Hypothalamus (tissue), 51 donors: ENCODE measurements at regions not wholly inside any gene's neighbourhood (a gene's known extent, or its start where the extent isn't known, plus 50 kb on each side); places are given as distances from the start of the nearest gene placed in this dataset.
"Not testable (repeated sequence)": the region's sequence is repeated elsewhere in the genome, so short reads cannot be mapped to it uniquely, and the experiment has no call there.

Source experiments
- DNase-seq, 51 donors: peaks; one replicate each; lab custom pipeline; 2025; lab: John Stamatoyannopoulos, UW

DNA sequence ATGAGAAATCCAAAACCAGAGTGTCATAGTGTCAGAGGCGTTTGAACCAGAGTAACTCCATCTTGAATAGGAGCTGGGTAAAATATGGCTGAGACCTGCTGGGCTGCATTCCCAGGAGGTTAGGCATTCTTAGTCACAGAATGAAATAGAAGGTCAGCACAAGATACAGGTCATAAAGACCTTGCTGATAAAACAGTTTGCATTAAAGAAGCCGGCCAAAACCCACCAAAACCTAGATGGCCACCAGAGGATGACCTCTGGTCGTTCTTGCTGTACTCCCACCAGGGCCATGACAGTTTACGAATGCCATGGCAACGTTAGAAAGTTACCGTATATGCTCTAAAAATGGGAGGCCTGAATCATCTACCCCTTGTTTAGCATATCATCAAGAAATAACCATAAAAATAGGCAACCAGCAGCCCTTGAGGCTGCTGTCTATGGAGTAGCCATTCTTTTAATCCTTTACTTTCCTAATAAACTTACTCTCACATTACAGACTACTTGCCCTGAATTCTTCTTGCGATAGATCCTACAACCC, 67.1 kb upstream of the NANOS1 start:
- DNase-seq: not testable (repeated sequence)

DNA sequence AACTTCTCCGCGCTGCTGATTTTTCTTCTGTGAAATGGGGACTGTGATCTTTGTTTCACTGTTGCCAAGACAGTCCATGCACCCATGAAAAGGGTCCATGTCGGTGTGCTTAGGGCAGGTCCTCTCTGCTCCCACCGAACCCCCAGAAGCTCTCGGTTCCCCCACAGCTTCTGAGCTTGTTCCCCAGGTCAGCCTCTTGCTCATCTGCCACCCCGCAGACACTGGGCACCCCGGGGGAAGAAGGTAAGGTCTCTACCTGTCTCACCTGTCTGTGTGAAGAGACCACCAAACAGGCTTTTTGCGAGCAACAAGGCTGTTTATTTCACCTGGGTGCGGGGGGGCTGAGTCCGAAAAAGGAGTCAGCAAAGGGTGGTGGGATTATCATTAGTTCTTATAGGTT, 66.2 kb upstream of the NANOS1 start:
- no peak for DNase-seq

DNA sequence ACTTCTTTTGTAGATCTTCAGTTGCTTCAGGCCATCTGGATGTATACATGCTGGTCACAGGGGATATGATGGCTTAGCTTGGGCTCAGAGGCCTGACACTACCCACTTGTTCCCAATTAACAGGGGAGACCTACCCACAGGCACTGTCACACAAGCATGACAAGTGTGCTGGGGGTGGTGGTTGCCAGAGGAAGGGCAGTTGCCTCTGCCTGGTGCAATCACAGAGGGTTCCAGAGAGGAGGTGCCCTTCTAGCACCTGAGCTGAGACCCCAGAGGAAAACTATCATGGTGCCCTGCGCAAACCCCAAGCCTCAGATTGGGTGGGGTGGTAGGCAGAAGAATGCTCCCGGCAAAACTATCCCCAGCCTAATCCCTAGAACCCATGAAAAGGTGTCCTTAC, 65.6 kb upstream of the NANOS1 start:
- no peak for DNase-seq

DNA sequence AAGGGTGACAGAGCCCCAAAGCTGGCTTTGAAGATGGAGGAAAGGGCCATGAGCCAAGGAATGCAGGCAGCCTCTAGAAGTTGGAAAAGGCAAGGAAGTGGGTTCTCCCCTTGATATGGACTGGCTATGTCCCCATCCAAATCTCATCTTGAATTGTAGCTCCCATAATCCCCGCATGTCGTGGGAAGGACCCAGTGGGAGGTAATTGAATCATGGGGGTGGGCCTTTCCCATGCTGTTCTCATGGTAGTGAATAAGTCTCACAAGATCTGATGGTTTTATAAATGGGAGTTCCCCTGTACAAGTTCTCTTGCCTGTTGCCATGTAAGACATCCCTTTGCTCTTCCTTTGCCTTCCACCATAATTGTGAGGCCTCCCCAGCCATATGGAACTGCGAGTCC, 65.0 kb upstream of the NANOS1 start:
- not testable (repeated sequence) for DNase-seq

DNA sequence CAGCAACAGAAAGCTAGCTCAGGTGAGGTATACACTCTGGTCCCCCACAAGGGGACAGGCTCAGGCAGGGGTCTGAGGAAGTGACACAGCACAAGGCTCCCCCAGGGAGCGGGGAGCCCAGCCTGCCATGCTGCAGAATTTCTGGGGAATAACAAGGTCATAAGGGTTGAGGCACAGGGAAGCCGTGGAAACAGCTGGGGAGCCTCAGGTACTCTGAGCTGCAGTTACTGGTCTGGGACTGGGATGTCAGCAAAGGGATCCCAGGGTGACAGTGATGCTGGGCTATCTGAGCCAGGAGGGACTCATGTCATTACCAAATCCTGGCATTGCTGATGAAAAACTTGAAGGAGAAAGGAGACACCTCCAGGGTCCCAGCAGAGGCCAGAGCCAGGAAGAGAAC, 64.4 kb upstream of the NANOS1 start:
- DNase-seq: no peak

DNA sequence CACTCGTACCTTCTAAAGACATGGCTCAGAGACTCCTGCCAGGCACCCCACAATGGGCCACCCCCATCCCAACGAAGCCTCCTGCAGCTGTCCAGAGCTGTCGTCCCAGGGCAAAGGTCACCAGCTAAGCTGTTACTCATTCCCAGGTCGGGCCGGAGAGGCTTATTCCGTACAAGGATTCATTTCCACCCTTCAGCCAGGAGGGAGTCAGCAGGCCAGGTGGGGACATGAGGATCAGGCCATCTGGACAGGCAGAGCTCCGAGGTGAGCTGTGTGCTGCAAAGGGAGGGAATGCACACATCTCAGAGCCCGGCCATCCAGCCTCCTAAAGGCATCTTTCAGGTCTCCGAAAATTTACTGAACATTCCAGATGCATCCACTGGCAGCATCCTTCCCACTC, 63.9 kb upstream of the NANOS1 start:
- no peak for DNase-seq

DNA sequence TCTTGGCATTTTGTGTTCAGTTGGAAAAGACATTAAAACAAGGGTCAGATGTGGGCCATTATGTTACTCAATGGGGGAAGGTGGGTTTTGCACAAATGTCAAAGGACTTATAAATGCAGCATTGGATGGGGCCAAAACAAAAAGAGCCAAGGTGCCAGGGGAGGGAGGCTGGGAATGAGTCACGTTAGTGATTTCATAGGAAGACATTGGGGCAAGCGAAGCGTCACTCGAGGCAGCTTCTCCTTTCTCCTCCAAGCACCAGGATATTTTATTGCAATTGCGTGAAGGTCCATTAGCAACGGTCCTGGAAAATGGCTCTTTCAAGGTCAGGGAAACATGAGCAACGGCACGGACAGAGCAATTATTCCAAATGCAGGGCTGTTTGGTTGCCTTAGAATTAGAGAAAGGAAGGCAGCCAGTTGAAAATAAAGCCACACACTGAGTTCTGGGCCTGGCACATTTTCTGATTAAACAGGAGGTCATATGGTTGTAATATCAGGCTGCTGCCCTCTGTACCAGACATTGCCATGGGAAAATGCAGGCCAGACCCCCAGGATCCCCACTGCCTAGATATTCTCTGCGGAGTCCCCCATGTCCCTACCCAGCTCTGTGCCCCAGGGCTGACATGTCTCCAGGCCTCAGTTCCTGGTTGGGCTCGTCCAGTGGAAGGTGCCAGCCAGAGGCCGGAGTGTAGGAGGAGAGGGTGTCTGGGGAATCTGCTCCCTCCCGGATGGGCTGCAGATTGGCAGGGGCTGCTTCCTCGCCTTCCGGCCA, 63.3 kb upstream of the NANOS1 start:
- peak in 13 of 51 donors; percentile 10 to 48 (median 22) for DNase-seq

DNA sequence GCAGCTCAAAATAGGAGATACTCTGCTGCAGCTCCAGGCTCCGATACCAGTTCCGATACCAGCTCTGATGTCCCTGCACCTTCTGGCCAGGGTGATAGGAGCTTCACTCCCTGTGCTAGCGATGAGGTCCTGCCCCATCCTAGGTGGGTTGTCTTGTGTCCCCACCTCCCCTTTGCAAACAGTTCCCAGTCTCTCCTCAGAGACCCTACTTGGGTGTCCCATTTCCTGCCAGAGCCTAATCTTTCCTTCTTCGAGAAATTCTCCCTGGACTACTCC, 62.7 kb upstream of the NANOS1 start:
- no peak for DNase-seq

DNA sequence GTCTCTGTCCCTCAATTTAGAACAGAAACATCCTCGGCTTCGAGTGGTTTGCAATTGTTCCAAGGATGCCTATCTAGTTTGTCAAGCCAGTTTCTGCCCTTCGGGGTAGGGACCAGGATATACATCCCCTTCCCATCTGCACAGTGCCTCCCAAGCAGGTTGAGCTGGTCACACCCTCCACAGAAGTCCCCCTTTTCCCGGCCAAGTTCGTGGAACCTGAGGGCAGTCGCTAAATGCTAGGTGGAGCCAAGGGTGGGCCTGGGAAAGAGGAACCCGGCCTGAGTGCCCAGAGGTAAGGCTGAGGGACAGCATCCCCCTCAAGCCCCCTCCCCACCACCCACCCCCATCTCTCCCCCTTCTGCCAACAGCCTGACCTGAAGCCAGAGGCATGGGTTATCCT, 62.4 kb upstream of the NANOS1 start:
- no peak for DNase-seq

DNA sequence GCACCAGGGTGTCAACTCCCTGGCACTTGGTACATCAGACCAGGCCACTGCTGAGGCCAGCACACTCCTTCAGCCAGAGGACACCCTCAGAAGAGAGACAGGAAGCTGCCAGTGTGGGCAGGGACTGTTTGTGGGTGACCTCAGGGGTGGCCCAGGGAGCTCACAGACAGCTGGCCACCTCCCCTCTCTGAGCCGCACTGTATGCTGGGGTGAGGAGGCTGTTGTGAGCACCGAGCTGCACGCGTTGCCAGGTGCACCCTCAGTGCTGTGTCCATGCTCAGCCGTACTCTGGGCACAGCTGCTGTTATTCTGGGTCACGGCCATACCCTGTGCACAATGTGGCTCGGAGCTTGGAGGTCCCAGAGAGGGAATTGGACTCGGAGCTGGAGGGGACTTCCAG, 61.5 kb upstream of the NANOS1 start:
- no peak for DNase-seq

DNA sequence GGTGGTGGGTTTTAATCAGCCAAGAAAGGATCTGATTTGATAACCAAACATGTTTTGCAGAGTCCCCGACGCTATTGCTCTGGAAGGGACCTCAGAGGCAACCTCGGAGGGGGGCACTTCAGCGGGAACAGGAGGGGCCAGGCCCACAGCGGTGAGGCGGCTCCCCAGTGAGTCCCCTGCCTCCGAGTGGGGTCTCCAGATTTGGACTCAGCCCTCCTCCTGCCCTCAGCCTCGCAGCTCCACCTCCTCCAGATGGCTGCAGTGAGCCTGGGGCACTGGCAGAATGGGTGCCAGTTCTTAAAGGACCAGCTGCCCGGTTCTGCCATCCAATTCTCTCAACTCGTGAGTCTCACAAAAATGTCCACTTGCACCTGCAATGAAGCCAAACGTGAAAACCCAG, 61.0 kb upstream of the NANOS1 start:
- no peak for DNase-seq

DNA sequence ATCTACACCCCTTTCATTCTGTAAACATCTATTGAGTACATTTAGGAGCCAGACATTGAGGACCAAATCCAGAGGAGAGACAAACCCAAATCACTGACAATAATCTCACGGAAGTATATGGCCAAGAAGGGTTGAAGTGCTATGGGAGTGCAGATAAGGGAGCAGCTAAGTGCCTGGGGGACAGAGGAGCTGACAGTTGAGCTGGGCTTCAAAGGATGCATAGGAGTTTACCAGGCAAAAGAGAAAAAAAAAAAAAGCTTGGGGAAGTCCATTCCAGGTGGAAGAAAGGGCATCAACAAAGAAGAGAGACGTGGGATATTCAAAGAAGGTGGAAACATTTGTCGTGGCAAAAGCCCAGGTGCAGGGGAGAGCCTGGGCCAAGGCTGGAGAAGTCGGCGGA, 60.5 kb upstream of the NANOS1 start:
- no peak for DNase-seq

DNA sequence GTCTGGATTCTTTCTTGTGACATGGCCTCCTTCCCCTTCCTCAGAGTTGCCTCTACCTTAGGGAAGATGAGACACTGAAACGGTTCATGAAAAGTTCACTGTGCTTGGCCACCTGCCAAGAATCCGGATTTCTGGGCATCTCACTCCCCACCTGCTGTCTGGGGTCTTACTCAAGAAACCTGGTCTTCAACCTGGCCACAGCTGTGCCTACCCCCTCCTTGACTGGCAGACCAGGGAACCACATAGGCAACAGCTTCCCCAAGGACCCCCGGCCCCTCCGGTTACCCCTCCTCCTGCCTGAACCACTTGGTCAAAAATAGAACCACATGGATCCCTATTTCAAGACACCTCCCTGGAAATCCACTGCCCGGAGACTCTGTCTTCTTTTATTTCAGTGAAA, 58.7 kb upstream of the NANOS1 start:
- DNase-seq: no peak

DNA sequence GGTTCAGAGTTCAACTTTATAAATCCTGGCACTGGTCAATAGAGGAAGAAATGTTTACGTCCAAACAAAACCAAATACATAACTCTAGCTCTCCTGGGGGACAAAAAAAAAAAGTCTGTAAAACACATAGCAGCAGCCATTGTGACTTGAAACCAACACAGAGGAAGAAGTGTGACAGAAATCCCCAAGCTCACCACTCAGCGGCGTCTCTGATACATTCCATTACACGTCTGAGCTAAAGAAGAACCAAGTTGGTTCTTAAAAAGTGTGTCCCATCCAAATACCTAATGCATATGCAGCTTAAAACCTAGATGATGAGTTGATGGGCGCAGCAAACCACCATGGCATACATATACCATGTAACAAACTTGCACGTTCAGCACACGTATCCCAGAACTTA, 58.3 kb upstream of the NANOS1 start:
- no peak for DNase-seq

DNA sequence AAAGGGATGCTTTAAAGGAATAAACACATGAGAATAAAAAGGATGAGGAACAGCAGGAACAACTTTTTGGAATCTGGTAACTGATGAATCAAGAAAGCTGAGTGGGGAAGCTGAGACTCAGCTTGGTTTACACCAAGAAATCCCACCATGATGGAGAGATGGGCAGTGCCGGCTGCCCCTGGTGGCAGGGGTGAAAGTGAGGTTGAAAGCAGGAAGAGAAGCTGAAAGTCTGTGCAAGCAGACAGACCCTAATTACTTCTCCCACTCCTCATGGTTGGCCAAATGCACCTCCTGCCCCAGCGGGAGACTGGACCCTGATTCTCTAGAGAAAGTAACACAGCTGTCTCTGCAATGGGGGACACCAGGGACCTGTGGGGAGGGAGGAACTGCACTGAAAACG, 57.6 kb upstream of the NANOS1 start:
- no peak for DNase-seq

DNA sequence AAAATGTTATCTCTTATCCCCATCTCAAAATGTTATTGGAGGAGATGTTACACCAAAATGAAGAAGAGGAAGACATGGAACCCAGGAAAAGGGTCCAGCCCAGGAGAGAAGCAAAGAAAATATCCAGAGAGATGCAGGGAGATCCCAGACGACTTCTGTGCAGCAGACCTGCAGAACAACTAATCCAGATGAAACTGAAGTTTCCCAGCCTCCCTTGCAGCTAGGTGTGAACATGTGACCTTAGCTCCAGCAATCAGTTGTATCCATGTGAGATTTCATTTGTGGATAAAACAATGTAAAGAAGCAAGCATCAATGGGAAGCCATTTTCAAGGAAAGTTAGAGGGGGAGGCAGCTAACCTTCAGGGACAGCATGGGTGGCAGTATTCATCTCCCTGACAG, 55.8 kb upstream of the NANOS1 start:
- no peak for DNase-seq

DNA sequence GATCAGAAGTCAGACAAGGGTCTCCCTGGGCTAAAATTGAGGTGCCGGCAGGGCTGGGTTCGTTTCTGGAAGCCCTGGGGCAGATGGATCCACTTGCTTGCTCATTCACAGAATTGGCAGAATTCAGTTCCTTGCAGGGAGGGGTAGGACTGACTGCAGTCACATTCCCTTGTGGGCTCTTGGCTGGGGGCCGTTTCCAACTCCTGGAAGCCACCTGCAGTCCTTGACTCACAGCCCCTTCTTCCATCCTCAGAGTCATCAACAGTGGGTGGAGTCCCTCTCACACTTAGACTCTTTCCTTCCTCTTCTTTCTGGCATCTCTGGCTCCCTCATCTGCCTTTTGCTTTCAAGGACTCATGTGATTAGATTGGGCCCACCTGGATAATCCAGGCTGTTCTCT, 54.6 kb upstream of the NANOS1 start:
- DNase-seq: no peak

DNA sequence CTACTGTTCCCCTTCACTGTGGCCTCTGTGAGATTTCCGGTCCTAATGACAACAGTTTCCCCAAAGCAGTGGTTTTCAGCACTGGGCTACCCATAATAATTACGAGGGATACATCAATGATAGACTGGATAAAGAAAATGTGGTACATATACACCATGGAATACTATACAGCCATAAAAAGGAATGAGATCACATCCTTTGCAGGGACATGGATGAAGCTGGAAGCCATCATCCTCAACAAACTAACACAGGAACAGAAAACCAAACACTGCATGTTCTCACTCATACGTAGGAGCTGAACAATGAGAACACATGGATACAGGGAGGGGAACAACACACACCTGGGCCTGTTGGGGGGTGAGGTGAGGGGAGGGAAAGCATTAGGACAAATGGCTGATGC, 53.3 kb upstream of the NANOS1 start:
- DNase-seq: not testable (repeated sequence)

DNA sequence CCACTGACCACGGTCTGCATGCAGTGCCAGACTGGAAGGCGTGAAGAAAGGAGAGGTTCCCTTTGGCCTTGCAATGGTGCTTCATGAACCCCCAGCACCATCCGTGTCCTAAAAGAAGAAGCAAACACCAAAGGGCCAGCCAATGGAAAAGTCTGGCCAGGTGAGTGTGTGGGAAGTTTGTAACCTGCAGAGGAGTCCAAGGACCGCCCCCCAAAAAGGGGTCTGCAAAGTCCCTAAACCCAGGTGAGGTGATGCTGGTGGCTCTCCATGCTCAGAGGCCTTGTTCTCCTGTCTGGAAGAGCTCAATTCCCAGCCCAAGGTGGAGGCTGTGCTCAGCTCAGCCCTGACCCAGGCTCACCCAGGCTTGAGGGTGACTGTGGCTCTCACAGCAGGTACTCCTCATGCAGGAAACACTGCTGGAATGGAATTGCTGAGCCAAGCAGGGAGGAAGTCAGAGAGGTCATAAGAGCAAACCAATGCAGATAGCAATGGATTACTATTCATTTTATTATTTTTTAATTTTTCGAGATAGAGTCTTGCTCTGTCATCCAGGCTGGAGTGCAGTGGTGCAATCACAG, 52.4 kb upstream of the NANOS1 start:
- no peak for DNase-seq

DNA sequence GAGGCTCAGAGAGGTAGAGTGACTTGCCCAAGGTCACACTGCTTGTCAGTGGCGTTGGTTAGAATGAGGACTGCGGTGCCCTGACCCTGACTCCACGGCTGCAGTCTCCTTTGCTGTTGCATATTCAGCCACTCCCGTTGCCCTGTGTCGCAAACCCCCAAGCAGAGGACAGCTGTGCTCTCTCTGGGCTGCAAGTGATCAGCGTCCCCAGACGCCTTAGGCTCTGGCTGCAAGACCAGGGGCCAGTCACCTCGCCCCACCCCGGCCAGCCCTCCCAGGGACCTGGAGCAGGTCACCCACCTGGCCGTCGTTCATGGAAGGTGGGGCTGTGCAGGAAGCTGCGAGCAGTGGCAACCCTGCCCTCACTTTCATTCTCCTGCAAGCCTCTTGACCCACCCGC, 51.7 kb upstream of the NANOS1 start:
- DNase-seq: no peak

DNA sequence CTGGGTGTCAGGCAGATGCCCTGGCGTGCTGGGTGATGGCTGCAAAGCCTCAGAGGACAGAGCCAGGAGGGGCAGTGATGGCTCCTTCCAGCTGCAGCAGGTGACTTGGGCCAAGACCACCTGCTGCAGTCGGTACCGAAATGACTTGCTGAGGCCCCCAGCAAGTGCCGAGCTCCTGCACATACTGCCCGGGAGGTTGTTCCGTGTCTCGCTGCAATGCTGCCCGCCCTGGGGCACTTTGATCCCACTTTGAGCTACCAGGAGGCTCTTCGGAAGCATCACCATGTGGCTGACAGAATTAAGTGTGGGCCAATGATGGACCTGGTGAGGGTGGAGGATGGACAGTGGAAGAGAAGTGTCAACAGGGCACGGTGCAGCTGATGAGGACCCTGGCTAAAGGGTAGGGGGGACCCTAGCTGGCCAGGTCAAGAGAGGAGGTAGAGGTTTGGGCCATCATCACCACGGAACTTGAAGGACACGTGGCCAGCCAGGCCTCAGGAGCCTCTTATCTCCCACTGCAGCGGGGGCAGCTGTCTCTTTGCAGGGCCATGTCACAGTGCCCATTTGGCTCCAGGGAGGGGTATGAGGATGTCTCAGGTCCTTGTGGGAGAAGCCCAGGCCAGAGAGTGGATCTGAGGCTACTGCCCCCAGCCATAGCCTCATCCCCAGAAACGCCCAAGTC, 51.1 kb upstream of the NANOS1 start:
- DNase-seq: no peak

DNA sequence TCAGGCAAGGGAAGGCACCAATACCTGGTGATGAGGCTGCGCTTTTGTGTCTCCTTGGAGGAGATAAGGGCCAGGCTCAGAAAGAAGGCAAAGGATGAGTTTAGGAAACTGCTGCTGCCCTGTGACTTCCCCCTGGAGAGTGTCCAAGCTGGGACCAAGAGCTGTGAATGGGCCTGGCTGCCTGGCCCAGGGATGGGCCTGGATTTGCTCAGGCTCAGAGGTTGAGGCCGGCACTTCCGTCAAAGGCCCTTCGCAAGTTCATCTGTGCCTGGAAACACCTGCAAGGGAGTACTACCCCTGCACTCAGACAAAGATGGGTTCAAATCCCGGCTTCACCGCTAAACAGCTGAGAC, 50.5 kb upstream of the NANOS1 start:
- DNase-seq: no peak
